Body of pancreas (tissue), 4 donors: ENCODE measurements at regions not wholly inside any gene's neighbourhood (a gene's known extent, or its start where the extent isn't known, plus 50 kb on each side); places are given as distances from the start of the nearest gene placed in this dataset.

Source experiments
- CTCF ChIP-seq, 7 experiments: fragments of 450-650 bp in 4 of 7; fragments of 200-600 bp in 3 of 7; sonication (generic) in 3 of 7; IDR thresholded peaks; one replicate each; pipeline ENCODE4 v1.5.1; 2016 to 2019; ENCODE audit warnings: antibody characterized with exemption in 7 of 7
- POLR2A ChIP-seq, 3 donors: fragments of 450-650 bp; IDR thresholded peaks; one replicate each; pipeline ENCODE4 v1.6.1; 2016; ENCODE audit warnings: antibody characterized with exemption in 3 of 3, mild to moderate bottlenecking in 2 of 3

- TF ChIP-seq POLR2A (IDR thresholded peaks at IDR 0.05), result no peak
- no peak for TF ChIP-seq CTCF (IDR thresholded peaks at IDR 0.05)
Observed at GRCh38 chr18:39776766-39777165, 2178.3 kb upstream of the PIK3C3 start.
